ENCODE measurements at regions not wholly inside any gene's neighbourhood (a gene's known extent, or its start where the extent isn't known, plus 50 kb on each side); places are given as distances from the start of the nearest gene placed in this dataset.
"Not testable (repeated sequence)": the region's sequence is repeated elsewhere in the genome, so short reads cannot be mapped to it uniquely, and the experiment has no call there.

DNA sequence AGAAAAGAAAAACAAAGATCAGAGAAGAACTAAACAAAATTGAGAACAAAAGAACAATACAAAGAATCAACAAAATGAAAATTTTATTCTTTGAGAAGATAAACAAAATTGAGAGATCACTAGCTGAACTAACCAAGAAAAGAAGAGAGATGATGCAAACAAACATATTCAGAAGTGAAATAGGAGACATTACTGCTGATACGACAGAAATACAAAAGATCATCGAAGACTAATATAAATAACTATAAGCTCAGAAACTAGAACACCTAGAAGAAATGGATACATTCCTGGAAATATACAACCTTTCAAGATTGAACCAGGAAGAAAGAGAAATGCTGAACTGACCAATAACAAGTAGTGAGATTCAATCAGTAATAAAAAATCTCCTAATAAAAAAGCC lies 533.1 kb upstream of the PPP2R3A start:
- no peaks in the 10 kb centered on the region for H3K36me3 ChIP-seq (ENCODE audit: insufficient read depth, low read length)
- no peaks in the 10 kb centered on the region for H3K79me2 ChIP-seq (replicated peaks; ENCODE audit: insufficient read depth, low read length)
- TF ChIP-seq EZH2 (IDR thresholded peaks at IDR 0.05; ENCODE audit: borderline replicate concordance, insufficient read depth, low read length, poor library complexity, severe bottlenecking), result no peak
- TF ChIP-seq TAF1 (IDR thresholded peaks at IDR 0.05; ENCODE audit: low read depth), result no peak
- TF ChIP-seq, protein P1, sequence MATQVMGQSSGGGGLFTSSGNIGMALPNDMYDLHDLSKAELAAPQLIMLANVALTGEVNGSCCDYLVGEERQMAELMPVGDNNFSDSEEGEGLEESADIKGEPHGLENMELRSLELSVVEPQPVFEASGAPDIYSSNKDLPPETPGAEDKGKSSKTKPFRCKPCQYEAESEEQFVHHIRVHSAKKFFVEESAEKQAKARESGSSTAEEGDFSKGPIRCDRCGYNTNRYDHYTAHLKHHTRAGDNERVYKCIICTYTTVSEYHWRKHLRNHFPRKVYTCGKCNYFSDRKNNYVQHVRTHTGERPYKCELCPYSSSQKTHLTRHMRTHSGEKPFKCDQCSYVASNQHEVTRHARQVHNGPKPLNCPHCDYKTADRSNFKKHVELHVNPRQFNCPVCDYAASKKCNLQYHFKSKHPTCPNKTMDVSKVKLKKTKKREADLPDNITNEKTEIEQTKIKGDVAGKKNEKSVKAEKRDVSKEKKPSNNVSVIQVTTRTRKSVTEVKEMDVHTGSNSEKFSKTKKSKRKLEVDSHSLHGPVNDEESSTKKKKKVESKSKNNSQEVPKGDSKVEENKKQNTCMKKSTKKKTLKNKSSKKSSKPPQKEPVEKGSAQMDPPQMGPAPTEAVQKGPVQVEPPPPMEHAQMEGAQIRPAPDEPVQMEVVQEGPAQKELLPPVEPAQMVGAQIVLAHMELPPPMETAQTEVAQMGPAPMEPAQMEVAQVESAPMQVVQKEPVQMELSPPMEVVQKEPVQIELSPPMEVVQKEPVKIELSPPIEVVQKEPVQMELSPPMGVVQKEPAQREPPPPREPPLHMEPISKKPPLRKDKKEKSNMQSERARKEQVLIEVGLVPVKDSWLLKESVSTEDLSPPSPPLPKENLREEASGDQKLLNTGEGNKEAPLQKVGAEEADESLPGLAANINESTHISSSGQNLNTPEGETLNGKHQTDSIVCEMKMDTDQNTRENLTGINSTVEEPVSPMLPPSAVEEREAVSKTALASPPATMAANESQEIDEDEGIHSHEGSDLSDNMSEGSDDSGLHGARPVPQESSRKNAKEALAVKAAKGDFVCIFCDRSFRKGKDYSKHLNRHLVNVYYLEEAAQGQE (IDR thresholded peaks at IDR 0.05; ENCODE audit: borderline replicate concordance), result no peak
- no peak for TF ChIP-seq RAD21 (conservative IDR thresholded peaks at IDR 0.05)
- no peak for TF ChIP-seq MXI1 (conservative IDR thresholded peaks at IDR 0.05; ENCODE audit: poor library complexity, severe bottlenecking)
- no peak for TF ChIP-seq SMC3 (conservative IDR thresholded peaks at IDR 0.05; ENCODE audit: poor library complexity)
- TF ChIP-seq POLR2AphosphoS5 (IDR thresholded peaks at IDR 0.05), result no peak
- no peak overlapping the region for H3K4me3 ChIP-seq (ENCODE audit: low read length)
- no peaks in the 10 kb centered on the region for H3F3A ChIP-seq (ENCODE audit: insufficient read depth, low read length, poor library complexity, severe bottlenecking)
- H3K9me3 ChIP-seq (ENCODE audit: low read length), result no peaks in the 10 kb centered on the region
- H3K4me2 ChIP-seq (ENCODE audit: low read length), result no peak overlapping the region
- no peaks in the 10 kb centered on the region for H4K20me1 ChIP-seq (ENCODE audit: insufficient read depth)
- H3K9ac ChIP-seq (ENCODE audit: low read length), result no peak overlapping the region
- H3K27ac ChIP-seq (ENCODE audit: low read length), result no peak overlapping the region
- H3K9me2 ChIP-seq (ENCODE audit: insufficient read depth, low read length), result no peaks in the 10 kb centered on the region
- H3K27me3 ChIP-seq (ENCODE audit: insufficient read depth, low read depth, low read length), result no peaks in the 10 kb centered on the region
- no peak overlapping the region for H2AFZ ChIP-seq (ENCODE audit: low read depth, low read length)

DNA sequence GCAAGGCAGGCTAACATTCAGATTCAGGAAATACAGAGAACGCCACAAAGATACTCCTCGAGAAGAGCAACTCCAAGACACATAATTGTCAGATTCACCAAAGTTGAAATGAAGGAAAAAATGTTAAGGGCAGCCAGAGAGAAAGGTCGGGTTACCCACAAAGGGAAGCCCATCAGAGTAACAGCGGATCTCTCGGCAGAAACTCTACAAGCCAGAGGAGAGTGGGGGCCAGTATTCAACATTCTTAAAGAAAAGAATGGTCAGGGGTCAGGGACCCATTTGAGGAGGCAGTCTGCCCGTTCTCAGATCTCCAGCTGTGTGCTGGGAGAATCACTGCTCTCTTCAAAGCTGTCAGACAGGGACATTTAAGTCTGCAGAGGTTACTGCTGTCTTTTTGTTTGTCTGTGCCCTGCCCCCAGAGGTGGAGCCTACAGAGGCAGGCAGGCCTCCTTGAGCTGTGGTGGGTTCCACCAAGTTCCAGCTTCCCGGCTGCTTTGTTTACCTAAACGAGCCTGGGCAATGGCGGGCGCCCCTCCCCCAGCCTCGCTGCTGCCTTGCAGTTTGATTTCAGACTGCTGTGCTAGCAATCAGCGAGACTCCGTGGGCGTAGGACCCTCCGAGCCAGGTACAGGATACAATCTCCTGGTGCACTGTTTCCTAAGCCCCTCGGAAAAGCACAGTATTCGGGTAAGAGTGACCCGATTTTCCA lies 526.5 kb upstream of the PPP2R3A start:
- H3K9ac ChIP-seq (ENCODE audit: low read length); H3K4me3 ChIP-seq (ENCODE audit: low read length); H3K27me3 ChIP-seq (ENCODE audit: insufficient read depth, low read depth, low read length); H3K9me3 ChIP-seq (ENCODE audit: low read length); H3K27ac ChIP-seq (ENCODE audit: low read length); H3K79me2 ChIP-seq (replicated peaks; ENCODE audit: insufficient read depth, low read length); H3K4me2 ChIP-seq (ENCODE audit: low read length); H3F3A ChIP-seq (ENCODE audit: insufficient read depth, low read length, poor library complexity, severe bottlenecking); H4K20me1 ChIP-seq (ENCODE audit: insufficient read depth); H2AFZ ChIP-seq (ENCODE audit: low read depth, low read length); H3K9me2 ChIP-seq (ENCODE audit: insufficient read depth, low read length); H3K36me3 ChIP-seq (ENCODE audit: insufficient read depth, low read length): not testable (repeated sequence)

- H3K9ac ChIP-seq (ENCODE audit: low read length); H3F3A ChIP-seq (ENCODE audit: insufficient read depth, low read length, poor library complexity, severe bottlenecking); H3K36me3 ChIP-seq (ENCODE audit: insufficient read depth, low read length); H3K79me2 ChIP-seq (replicated peaks; ENCODE audit: insufficient read depth, low read length); H3K4me3 ChIP-seq (ENCODE audit: low read length); H3K4me2 ChIP-seq (ENCODE audit: low read length); H2AFZ ChIP-seq (ENCODE audit: low read depth, low read length); H3K27me3 ChIP-seq (ENCODE audit: insufficient read depth, low read depth, low read length); H3K9me3 ChIP-seq (ENCODE audit: low read length); H3K27ac ChIP-seq (ENCODE audit: low read length); H4K20me1 ChIP-seq (ENCODE audit: insufficient read depth); H3K9me2 ChIP-seq (ENCODE audit: insufficient read depth, low read length): not testable (repeated sequence)
Measured at GRCh38 chr3:135439632-135440031, 525.9 kb upstream of the PPP2R3A start.

Measured in neural cell (in vitro differentiated cells).